HG03460 (cell line): ENCODE measurements at regions not wholly inside any gene's neighbourhood (a gene's known extent, or its start where the extent isn't known, plus 50 kb on each side); places are given as distances from the start of the nearest gene placed in this dataset.
"Not testable (repeated sequence)": the region's sequence is repeated elsewhere in the genome, so short reads cannot be mapped to it uniquely, and the experiment has no call there.

Experiments
- ATAC-seq: cut with Tn5 transposase; IDR thresholded peaks from one replicate; pipeline ENCODE4 v1.9.1; 2021; ENCODE audit not compliant: unreplicated experiment

- no peak for ATAC-seq
Observed at GRCh38 chr2:22903616-22904015, 481.4 kb upstream of the KLHL29 start.

DNA sequence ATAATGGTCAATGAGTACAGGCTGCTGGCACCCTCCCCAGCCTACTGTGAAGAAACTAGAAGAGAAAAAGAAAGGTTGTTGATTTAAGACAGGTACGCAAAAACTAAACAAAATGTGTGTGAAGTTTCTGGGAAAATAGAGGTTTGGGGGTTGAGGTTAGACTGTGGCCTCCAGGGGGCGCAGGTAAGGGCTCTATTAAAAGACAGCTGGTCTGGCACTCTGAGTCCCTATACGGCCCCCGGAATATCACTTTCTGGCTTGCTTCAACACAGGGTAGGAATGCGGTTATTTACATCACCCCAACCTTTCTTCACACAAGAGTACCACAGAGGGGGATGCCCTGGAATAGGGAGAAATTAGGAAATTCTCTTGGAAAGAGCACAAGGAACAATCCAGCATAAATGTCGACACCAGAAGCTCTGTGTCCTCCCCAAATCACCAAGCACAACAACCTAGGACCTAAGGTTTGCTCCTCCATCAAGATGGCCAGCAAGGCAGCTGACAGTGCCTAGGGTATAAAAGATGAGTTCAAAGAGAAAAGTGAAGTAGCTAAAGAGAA is 480.8 kb upstream of the KLHL29 start:
- no peak for ATAC-seq

- ATAC-seq, result no peak
Observed at GRCh38 chr2:22907330-22907729, 477.6 kb upstream of the KLHL29 start.

DNA sequence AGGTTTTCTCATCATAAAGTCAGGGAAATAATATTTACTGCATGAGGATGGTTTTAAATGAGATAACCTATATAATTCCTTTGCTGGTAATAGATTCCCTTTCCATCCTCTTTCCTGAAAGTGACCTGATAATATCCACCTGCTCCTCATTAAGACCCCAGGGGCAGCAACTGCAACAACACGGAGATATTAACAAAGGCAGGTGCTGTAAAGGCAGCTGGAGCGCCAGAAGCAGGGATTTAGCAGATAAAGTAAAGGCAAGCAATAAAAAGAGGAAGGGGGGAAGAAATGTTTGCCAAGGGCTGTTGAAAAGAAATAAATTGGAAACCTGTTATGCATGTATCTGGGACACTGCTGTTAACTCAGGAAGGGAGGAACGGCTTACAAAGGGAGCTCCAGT is 472.6 kb upstream of the KLHL29 start:
- ATAC-seq, result no peak

DNA sequence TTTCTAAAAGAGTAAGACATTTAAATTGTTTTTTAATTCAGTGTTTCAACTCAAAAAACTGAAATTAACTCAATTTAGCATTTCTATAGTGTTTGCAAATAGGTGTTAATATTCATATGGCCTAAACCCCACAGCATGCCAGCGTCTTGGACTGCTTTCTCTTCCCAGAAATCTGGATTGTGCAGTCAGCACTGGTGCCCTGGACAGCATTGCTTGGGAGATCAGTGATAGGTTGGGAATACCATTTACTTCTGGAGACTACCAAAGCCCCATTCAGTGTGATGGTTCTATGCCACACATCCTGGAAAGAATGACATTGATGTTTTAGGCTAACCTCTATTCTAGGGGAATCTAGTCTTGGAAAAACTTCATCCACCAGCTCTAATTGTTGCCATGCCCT is 455.0 kb upstream of the KLHL29 start:
- no peak for ATAC-seq

DNA sequence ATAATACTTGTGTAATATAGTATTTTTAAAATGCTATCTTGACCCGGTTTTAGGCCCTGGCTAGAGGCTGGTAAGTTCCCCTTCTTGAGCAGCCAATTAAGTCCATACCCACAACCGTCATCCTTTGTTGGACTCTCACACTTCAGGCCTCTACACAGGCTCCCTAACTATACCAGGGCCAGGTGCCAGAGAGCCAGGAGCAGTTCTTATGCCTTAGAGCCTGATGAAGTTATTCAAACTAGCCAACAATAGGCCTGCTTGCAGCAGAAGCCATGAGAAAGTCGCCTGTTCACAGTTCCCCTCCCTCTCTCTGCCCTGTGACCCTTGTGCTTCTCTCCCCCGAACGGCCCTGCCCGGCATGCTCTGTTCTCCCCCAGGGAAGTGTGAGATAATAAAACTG is 454.2 kb upstream of the KLHL29 start:
- ATAC-seq, result no peak

GRCh38 chr2:22932288-22932687 is 452.7 kb upstream of the KLHL29 start:
- no peak for ATAC-seq

DNA sequence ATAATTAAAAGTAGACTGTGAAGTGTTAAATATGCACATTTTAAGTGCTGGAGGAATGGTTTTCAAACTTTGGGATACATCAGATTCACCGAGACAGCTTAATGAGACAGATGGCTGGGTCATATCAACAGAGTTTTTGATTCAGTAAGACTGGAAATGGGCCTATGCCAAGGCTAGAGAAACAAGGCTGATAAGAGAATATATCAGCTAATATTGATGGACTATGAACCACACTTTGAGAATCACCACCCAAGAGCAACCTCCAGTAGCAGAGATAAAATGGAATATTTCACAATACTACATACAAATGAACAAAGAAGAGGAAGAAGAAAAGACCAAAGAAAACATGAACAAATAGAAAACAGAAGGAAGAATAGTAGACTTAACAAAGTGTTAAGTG is 450.2 kb upstream of the KLHL29 start:
- no peak for ATAC-seq

DNA sequence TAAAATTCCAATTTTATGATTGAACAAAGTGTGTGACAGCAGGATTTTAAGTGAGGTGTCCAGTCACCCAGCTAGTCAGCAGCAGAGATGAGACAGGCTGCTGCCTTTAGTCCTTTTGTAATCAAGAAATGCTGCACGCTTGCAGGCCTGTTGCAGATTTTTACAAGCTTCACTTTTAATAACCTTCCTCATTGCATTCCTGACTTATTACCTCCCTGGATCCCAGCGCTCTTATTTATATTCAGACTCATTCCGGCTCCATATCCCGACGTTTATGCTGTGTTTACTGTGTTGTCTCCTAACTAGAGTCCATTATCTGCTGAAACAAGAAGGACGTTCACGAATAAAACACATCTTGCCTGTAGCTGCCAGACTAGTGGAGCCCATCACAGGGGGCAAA is 442.5 kb upstream of the KLHL29 start:
- ATAC-seq, result no peak

DNA sequence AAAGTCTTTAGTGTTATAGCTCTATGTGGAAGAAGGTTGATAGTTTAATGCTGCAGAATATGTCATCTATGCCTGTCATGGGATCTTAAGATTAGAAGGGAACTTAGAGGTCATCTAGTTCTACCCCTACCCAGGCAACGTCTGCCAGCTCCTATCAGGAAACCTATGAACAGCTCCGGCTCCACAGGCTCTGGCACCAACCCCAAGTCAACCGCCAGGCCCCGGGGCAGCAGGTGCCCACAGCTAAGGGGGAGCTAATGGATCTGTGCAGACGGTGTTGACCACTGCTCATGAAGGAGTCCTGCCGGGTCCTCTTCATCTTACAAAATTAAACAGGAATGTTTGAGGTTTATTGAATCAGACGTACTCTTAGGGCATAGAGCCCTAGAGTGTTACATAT is 440.8 kb upstream of the KLHL29 start:
- ATAC-seq, result no peak

DNA sequence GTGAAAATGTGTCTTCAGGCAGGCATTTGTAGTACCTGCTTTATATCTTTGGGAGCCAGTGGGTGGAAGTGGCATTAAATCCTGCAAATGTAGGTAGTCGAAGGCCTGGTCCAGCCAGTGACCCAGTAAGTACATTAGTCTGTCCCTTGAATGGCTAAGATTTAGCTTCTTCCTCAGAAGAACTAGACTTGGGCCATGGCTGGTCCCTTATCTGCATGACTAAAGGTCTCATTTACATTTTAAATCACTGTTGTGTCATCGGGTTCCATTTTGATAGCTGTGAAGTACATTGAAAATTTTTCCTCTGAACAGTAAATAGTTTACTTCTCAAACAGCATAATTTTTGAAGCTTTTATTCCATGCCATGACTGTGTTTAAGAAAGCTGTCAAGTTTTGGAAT is 438.4 kb upstream of the KLHL29 start:
- no peak for ATAC-seq

GRCh38 chr2:22947741-22948140 is 437.2 kb upstream of the KLHL29 start:
- ATAC-seq, result no peak

DNA sequence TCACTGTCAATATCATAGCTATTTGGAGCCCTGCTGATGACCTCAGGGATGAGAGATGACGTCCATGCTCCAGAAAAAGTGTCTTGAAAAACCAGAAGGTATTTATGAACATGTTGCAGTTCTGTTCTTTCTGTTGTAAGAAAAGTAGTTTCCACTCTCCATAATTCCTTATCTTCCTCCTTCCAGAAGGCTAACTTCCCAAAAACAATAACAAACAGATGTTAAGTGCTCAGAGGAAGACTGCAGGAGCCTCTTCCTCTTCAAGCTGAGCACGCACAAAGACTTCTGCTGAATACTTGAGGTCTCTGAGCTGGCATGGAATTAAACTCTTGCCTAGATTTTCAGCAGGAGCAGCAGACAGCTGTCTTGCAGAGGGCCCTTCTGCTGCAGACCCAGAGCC is 434.5 kb upstream of the KLHL29 start:
- no peak for ATAC-seq

DNA sequence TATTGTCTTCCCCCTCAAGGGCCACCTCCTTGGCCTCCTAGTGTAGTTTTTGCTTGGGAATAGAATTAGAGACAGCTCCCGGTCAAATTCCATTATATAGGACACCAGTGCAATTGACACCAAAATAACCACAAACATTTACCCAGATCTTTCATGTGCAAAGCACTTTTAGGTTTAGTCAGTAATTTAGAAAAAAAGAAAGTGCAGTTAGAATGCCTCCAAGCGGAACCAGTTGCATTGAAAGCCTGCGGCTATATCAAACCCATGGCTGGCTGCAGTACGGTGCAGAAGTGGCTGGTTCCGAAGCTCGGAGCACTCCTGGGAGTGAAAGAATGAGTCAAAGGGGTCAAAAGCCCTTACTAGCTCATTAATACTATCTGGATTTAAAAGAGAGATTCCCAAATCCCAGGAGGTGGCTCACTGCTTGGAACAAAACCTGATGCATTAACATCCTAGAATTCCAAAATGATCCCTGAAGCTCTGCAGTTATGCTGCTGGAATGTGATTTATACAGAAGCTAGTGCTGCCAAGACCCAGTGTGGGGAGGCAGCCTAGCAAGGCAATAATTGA is 432.2 kb upstream of the KLHL29 start:
- no peak for ATAC-seq

GRCh38 chr2:22957446-22957845 is 427.5 kb upstream of the KLHL29 start:
- ATAC-seq, result no peak

GRCh38 chr2:22958308-22958707 is 426.7 kb upstream of the KLHL29 start:
- no peak for ATAC-seq

- no peak for ATAC-seq
Observed at GRCh38 chr2:22967756-22968155, 417.2 kb upstream of the KLHL29 start.

GRCh38 chr2:22970284-22970975 is 414.5 kb upstream of the KLHL29 start:
- ATAC-seq, result no peak

DNA sequence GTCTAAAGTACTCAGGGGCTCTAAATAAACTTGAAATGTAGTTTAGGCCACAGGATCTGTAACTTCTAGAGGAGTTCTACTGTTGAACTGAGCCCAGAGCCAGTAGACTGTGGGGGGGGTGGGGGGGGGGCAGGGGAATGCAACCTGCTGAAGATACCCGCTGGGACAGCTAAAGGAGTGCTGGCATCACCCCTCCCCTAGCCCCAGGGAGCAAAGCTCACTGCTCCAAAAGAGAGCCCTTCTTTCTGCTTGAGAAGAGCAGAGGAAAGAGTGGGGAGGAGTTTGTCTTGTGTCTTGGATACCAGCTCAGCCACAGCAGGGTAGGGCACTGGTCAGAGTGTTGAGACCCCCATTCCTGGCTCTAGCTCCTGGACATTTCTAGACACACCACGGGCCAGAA is 414.0 kb upstream of the KLHL29 start:
- ATAC-seq, result no peak

DNA sequence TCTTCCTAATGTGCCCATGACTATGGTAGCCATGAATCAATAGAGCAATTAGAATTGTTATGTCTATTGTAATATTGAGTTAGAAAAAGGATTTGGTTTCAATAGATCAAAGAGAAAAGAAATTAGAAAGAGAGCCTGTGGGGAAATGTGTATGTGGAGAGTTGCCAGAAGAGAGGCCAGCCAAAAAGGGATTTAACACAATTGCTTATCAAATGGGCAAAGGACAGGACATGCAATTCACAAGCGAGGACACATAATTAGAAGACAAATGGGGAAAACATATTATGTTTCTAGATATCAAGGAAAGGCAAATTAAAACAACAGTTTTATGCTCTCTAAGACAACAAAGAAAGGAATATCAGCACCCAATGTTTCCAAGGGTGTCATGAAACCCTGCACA is 403.2 kb upstream of the KLHL29 start:
- ATAC-seq, result no peak

DNA sequence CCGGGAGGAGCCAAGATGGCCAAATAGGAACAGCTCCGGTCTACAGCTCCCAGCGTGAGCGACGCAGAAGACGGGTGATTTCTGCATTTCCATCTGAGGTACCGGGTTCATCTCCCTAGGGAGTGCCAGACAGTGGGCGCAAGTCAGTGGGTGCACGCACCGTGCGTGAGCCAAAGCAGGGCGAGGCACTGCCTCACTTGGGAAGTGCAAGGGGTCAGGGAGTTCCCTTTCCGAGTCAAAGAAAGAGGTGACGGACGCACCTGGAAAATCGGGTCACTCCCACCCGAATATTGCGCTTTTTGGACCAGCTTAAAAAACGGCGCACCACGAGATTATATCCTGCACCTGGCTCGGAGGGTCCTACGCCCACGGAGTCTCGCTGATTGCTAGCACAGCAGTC is 400.8 kb upstream of the KLHL29 start:
- not testable (repeated sequence) for ATAC-seq

- ATAC-seq, result no peak
Observed at GRCh38 chr2:22990246-22990645, 394.7 kb upstream of the KLHL29 start.

DNA sequence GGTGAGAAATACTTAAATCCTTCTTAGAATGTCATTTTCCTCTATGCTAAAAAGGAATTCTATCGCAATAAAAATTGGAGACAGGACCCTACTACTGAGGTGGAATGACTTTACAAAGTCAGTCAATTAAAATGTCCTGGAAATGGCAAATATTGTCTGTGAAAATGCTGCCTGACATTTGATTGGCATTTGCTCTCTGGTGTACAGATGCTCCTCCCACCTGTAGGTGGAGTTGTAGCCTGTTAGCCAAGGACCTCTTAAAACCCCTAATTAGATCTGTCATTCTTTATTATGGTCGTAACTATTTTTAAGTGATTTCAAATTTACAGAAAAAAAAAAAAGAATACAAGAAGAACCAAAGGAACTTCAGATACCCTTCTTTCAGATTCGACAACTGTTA is 393.1 kb upstream of the KLHL29 start:
- no peak for ATAC-seq
